DOHH2 (cell line): ENCODE measurements at regions not wholly inside any gene's neighbourhood (a gene's known extent, or its start where the extent isn't known, plus 50 kb on each side); places are given as distances from the start of the nearest gene placed in this dataset.

Experiments used
- EZH2phosphoT487 ChIP-seq: fragments of 200-600 bp; sonication (generic); IDR thresholded peaks from 2 replicates; pipeline ENCODE4 v1.6.1; 2017; ENCODE audit warnings: borderline replicate concordance, mild to moderate bottlenecking, antibody characterized with exemption, low read length, moderate library complexity, mixed read lengths
- TF ChIP-seq, protein P1 (sequence below): fragments of 200-600 bp; sonication (generic); IDR thresholded peaks from one replicate; pipeline ENCODE4 v1.5.1; 2014; ENCODE audit warnings: antibody characterized with exemption, mild to moderate bottlenecking, low read depth, low read length; ENCODE audit not compliant: poor library complexity, severe bottlenecking

DNA sequence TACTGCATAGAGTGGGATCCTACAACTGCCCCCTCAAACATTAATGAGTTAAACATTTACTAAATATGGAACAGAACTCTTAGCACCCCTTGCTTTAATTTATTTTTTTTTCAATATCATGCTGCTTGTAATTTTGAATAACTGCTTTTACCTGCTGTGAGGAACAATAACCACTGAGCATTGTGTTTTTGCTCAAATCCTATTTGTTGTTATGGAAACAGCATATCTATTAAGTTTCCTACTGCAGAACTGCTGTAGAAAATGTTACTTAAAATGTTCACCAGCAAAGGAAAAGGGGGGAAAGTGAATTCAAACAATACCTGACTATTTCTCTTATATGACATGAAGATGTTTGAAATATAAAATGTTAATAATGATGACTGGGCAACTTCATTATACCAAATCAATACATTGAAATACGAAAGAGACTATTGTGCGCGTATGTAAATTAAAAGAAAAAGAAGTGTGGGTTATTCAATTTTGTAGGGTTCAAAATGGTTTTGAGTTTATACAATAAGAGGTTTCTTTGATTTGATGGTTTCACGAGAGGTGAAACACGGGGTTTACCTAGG lies 1043.8 kb upstream of the NUDT12 start:
- TF ChIP-seq, protein P1, sequence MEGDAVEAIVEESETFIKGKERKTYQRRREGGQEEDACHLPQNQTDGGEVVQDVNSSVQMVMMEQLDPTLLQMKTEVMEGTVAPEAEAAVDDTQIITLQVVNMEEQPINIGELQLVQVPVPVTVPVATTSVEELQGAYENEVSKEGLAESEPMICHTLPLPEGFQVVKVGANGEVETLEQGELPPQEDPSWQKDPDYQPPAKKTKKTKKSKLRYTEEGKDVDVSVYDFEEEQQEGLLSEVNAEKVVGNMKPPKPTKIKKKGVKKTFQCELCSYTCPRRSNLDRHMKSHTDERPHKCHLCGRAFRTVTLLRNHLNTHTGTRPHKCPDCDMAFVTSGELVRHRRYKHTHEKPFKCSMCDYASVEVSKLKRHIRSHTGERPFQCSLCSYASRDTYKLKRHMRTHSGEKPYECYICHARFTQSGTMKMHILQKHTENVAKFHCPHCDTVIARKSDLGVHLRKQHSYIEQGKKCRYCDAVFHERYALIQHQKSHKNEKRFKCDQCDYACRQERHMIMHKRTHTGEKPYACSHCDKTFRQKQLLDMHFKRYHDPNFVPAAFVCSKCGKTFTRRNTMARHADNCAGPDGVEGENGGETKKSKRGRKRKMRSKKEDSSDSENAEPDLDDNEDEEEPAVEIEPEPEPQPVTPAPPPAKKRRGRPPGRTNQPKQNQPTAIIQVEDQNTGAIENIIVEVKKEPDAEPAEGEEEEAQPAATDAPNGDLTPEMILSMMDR, result no peak
- no peak for TF ChIP-seq EZH2phosphoT487
